HG02981 (cell line): ENCODE measurements at regions not wholly inside any gene's neighbourhood (a gene's known extent, or its start where the extent isn't known, plus 50 kb on each side); places are given as distances from the start of the nearest gene placed in this dataset.

Experiments used
- ATAC-seq: cut with Tn5 transposase; IDR thresholded peaks from one replicate; pipeline ENCODE4 v1.9.1; 2021; ENCODE audit warnings: mild to moderate bottlenecking, moderate library complexity; ENCODE audit not compliant: unreplicated experiment

DNA sequence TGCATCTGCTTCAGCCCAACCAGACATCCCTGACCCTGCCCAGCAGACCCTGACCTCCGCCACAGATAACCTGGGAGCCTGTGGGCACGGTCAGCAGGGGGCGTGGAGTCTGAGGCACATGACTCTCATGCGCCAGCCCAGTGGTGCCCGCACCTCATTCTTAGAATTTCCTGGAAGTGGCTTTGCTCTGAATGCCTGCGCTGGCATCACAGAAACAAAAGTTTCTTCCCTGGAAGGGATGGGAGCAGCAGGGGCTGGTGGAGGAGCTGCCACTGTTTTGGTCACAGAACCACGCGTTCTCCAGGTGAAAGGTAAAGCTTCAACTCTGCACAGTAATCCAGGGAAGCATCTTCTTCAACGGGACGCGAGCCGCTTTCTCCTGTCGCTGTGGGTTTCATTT lies 67.9 kb upstream of the DUSP22 start:
- ATAC-seq: no peak

- no peak for ATAC-seq
Observed at GRCh38 chr6:225121-225721, 67.1 kb upstream of the DUSP22 start.

DNA sequence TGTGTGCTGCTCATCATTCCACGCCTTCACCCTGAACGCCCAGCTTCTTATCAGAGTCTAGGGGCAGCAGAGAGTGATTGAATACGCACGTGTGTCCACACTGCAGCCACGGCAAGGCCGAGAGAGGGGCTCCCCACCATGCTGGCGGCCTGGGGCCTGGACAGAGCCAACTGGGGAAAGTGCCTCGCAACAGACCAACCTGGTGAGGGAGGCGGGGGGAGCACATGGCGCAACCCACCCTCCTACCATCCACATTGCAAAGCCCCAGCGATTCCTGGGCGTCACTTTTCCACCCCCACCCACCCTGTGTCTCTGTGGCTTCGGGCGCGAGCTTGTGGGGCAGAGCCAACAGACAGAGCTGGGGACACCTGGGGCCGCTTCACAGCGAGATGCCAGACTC lies 66.4 kb upstream of the DUSP22 start:
- ATAC-seq: no peak

DNA sequence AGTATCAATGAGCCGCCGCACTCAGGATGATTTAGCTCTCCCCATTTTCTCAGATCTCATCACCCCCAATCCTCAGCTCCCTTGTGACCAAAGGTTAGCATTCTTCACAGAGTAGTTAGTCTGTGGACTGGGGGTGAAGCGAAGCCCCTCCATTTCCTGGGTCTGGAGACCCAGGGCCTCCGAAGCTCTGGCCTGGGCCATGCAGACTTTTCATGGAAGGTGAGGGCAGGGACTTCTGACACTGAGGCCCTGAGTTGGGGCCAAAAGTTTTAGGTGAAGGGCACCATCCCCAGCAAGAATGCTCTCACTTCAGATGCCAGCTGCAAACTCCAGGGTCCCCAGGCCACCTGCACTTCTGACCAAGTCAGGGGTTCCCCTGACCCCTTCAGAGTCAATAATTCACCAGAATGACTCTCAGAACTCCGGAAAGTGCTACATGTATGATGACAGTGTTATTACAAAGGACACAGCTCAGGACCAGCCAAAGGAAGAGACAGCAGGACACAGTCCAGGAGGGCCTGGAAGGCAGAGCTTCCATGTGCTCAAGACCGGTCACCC lies 65.7 kb upstream of the DUSP22 start:
- ATAC-seq: peak; percentile 23

DNA sequence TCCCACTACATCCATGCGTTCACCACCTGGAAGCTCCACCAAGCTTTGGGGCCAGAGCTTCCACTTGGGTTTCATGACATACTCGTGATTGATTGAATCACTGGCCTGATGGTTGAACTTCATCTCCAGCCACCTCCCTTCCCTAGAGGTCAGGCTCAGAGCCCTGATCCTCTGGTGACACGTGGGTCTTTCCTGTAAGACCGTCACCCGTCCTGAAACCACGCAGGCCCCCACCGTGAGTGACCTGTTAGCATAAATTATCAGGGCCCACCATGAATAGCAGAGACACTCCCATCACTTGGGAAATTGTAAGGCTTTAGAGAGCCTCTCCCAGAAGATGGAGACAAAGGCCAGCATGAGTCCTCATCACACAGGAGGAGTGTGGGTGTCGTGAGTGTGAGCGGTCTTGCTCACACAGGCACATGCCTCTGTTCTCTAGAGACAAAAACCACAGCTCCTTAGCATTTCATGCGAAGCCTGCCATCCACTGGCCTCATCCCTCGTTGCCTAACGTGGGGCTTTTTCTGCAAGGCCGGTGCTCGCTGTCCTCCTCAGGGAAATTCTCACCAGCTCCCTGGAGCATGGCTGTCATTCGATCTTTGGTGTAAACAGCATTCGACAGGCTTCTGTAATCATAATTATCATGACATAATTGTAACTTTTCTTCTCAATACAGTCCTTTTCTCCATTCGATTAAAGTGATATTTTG lies 65.1 kb upstream of the DUSP22 start:
- ATAC-seq: peak; percentile 27

DNA sequence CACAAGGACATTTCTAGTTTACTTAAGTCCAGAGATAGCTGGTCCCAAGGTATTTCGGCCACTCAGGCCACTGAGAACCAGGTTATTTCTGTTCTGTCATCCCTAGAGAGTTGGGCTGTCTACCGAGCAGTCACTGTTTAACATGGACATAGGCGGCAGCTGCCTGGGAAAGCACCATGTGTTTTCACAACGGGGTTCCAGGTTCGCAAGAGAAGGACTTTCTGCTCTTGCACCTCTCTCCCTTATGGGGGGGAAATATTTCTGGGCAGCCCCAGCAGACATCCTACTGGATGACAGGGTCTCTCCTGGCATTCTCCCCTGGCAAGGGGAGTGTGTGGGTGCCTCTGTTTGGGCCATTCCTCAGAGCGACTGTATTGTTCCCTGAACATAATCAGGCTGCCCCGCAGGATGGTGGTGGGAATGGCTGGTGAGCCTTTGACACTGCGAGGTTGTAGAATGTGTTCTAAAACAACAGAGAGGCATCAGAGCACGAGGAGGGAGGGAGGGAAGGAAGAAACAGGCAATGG lies 64.4 kb upstream of the DUSP22 start:
- ATAC-seq: peak; percentile 24

DNA sequence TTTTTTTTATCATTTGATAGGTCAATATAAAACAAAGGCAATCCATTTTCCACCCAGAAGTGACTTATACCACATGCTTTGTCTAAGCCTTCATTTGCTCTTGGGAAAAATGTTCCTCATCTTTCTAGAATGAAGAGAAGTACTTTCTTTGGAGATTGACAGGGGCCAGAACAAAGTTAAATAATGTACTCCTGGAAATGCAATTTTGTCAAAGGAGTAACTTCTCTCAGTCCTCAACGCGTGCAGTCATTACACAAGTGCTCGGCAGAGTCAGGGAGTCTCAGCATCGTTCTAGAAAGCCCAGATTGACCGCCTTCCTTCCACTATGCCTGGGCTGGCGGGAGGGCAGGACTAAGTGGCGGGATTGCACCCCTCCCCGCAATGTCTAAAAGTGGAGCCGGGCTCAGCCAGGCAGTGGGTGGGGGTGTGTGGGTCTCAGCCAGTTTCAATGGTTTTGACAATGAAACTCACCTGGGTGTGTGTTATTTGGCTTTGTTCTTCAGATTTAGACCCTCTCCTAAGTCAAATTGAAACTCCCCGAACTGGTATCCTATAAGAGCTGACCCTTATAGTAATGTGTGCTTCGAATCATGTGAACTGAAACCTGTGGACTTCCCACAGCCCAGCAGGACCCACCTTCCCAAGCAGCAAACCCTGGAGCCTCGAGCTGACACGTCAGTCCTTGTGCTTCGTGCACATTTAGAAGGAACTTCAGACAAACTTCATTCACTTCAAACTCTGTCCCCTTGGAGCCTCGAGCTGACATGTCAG lies 63.2 kb upstream of the DUSP22 start:
- ATAC-seq: peak; percentile 22

GRCh38 chr6:231779-232178 lies 60.5 kb upstream of the DUSP22 start:
- ATAC-seq: no peak

- no peak for ATAC-seq
Observed at GRCh38 chr6:232982-233640, 59.2 kb upstream of the DUSP22 start.

DNA sequence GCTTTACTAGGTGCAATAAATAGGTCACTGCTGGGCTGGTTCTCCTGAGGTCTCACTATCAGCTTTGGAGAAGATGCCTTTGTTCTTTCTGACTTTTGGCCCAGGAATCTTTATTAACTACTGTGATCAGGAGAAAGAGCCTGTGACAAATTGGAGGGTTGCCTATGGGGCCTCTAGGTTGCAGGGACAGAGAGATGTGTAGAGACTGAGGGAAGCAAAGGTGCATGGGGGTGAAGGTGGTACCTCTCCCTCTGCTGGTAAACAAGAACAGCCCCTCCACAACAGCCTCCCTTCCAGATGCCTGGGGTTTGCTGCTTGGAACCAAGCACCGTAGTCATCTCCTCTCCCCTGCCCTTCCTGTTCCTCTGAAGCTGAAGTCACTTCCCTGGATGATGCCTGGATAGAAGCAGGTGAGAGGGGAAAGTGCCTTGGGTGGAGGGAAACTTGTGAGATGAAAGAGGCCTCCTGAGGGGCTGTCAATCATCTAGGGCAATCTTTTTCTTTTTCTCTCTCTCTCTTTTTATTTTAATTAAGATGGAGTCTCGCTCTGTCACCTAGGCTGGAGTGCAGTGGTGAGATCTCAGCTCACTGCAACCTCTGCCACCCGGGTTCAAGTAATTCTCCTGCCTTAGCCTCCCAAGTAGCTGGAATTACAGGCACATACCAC lies 57.4 kb upstream of the DUSP22 start:
- no peak for ATAC-seq

- ATAC-seq: peak; percentile 66
Observed at GRCh38 chr6:235763-236360, 56.4 kb upstream of the DUSP22 start.

- no peak for ATAC-seq
Observed at GRCh38 chr6:236519-236918, 55.8 kb upstream of the DUSP22 start.

DNA sequence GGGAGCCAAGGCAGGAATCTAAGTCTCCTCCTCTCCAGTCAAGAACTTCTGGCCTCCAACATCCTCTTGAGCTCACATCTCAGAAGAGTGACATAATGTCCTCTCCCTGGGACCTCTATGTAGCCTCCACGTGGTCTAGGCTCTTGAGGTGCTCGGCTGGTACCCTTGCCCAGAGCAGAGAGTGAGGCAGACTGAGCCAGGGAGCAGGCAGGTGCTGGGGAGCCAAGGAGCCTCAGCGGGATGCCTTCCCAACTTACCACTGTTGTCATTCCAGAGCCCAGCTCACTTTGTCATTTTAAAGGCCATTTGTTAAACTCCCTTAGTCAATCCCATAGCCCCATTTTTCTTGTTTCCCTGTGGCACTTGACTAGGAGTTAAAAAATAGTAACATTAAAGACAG lies 52.1 kb upstream of the DUSP22 start:
- ATAC-seq: no peak

DNA sequence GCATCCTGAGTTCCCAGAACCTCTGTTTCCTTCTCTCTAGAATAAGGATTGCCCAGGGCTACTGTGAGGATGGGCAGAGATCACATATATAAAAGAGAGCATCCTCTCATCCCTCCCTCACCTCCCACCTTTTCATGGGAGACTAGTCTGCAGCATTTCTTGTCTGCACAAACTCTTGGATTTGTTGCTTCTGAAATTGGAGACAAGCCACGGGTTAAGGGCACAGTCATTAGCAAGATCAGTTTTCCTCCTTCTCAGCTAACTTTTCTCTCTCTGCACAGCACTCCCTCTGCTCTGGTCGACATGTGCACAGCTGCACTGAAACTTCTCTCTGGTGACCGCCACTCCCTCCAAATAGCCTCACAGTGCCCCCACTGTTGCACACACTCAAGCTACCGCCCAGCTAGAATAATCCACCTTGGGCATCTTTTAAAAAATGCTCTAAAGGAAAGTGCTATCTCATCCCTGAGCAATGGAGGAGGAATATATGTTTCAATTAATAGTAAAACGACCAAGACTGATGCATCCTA lies 50.9 kb upstream of the DUSP22 start:
- no peak for ATAC-seq
